PC-9 (cell line): ENCODE measurements at regions not wholly inside any gene's neighbourhood (a gene's known extent, or its start where the extent isn't known, plus 50 kb on each side); places are given as distances from the start of the nearest gene placed in this dataset.

Source experiments
- BruUV-seq: library from RNA; stranded (reverse); fragments of 400-500 nt; replicated peaks from 2 replicates; lab custom pipeline; 2021; lab: Mats Ljungman, UMichigan
- CTCF ChIA-PET: fragments of 300-600 bp; sonication (Branson Sonifier 250); formaldehyde crosslinking; loops from one replicate; lab custom pipeline; 2022; ENCODE audit warnings: antibody characterized with exemption; lab: Charles Lee
- POLR2A ChIA-PET: fragments of 300-600 bp; sonication (Branson Sonifier 250); formaldehyde crosslinking; loops from one replicate; lab custom pipeline; 2022; ENCODE audit warnings: antibody characterized with exemption; ENCODE audit not compliant: unreplicated experiment; lab: Charles Lee
- DNase-seq, 2 experiments: peaks; one replicate each; pipeline versions ENCODE4 v3.0.0 to v3.0.0-alpha.2; 2015 to 2022; ENCODE audit warnings: mixed read lengths in 1 of 2
- H2AFZ ChIP-seq: fragments of 200-600 bp; sonication (generic); 2 replicates; pipeline ENCODE4 v1.8.1; 2017; ENCODE audit warnings: antibody characterized with exemption
- H3F3A ChIP-seq: fragments of 200-600 bp; sonication (generic); 2 replicates; pipeline ENCODE4 v1.8.1; 2017; ENCODE audit warnings: antibody characterized with exemption, mild to moderate bottlenecking, low read depth; ENCODE audit not compliant: insufficient read depth
- H3K27ac ChIP-seq: fragments of 200-600 bp; sonication (generic); 2 replicates; pipeline ENCODE4 v1.6.1; 2016; ENCODE audit warnings: mixed run types
- H3K27me3 ChIP-seq: fragments of 200-600 bp; sonication (generic); 2 replicates; pipeline ENCODE4 v1.6.1; 2016; ENCODE audit warnings: low read depth, mixed run types; ENCODE audit not compliant: insufficient read depth
- H3K36me3 ChIP-seq: fragments of 200-600 bp; sonication (generic); 2 replicates; pipeline ENCODE4 v1.6.1; 2016; ENCODE audit warnings: low read depth, mixed run types
- H3K4me1 ChIP-seq: fragments of 200-600 bp; sonication (generic); replicated peaks from 2 replicates; pipeline ENCODE4 v1.6.1; 2016; ENCODE audit warnings: mixed run types; ENCODE audit not compliant: insufficient read depth
- H3K4me2 ChIP-seq: fragments of 200-600 bp; sonication (generic); 2 replicates; pipeline ENCODE4 v1.6.1; 2017; ENCODE audit warnings: mixed run types
- H3K4me3 ChIP-seq: fragments of 200-600 bp; sonication (generic); 2 replicates; pipeline ENCODE4 v1.6.1; 2016; ENCODE audit warnings: mixed run types
- H3K79me2 ChIP-seq: fragments of 200-600 bp; sonication (generic); 2 replicates; pipeline ENCODE4 v1.6.1; 2017; ENCODE audit warnings: low read depth, mixed run types
- H3K9me2 ChIP-seq: fragments of 200-600 bp; sonication (generic); 2 replicates; pipeline ENCODE4 v1.8.1; 2017; ENCODE audit warnings: mild to moderate bottlenecking; ENCODE audit not compliant: insufficient read depth
- H3K9me3 ChIP-seq: fragments of 200-600 bp; sonication (generic); 2 replicates; pipeline ENCODE4 v1.8.1; 2016; ENCODE audit warnings: low read depth; ENCODE audit not compliant: insufficient read depth
- H4K20me1 ChIP-seq: fragments of 200-600 bp; sonication (generic); 2 replicates; pipeline ENCODE4 v1.8.1; 2017; ENCODE audit not compliant: insufficient read depth
- EZH2 ChIP-seq: fragments of 200-600 bp; sonication (generic); IDR thresholded peaks from 2 replicates; pipeline ENCODE4 v1.8.0; 2017; ENCODE audit warnings: antibody characterized with exemption, low read depth
- intact Hi-C: fragments of 100-400 bp; cut with micrococcal nuclease; formaldehyde crosslinking; loops from one replicate; pipeline ENCODE4 v1.10.0; 2022; ENCODE audit not compliant: unreplicated experiment
- TF ChIP-seq, protein P1 (sequence below): fragments of 200-600 bp; sonication (generic); conservative IDR thresholded peaks from 2 replicates; pipeline ENCODE4 v1.6.1; 2017; ENCODE audit warnings: mixed run types, antibody characterized with exemption, mild to moderate bottlenecking, moderate library complexity

DNA sequence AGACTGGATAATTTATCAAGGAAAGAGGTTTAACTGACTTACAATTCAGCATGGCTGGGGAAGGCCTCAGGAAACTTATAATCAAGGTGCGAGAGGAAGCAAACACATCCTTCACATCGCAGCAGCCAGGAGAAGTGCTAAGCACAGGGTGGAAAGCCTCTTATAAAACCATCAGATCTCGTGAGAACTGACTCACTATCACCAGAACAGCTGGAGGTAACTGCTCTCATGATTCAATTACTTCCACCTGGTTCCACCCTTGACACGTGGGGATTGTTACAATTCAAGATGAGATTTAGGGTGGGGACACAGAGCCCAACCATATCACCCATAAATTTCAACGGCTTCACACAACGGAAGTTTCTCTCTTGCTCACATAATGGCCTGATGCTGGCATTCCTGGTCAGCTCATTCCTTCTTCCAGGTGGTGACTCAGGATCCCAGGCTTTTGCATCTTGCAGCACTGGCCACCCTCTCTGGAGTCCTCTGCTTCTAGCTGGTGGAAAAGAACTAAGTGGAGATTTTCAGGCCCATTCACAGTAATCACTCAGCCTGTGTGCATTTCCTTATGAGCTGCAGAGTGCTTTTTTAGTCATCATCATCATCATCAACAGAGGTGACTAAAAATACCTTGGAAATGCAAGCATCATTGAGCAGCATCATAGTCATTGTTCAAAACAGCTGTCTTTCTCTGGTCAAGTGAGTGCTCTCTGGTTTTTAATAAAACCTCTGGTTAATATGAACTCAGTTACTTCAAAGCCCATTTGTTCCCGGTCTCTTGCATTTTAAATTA lies 308.1 kb downstream of the SFMBT2 start:
- TF ChIP-seq EZH2, result no peak
- TF ChIP-seq, protein P1, sequence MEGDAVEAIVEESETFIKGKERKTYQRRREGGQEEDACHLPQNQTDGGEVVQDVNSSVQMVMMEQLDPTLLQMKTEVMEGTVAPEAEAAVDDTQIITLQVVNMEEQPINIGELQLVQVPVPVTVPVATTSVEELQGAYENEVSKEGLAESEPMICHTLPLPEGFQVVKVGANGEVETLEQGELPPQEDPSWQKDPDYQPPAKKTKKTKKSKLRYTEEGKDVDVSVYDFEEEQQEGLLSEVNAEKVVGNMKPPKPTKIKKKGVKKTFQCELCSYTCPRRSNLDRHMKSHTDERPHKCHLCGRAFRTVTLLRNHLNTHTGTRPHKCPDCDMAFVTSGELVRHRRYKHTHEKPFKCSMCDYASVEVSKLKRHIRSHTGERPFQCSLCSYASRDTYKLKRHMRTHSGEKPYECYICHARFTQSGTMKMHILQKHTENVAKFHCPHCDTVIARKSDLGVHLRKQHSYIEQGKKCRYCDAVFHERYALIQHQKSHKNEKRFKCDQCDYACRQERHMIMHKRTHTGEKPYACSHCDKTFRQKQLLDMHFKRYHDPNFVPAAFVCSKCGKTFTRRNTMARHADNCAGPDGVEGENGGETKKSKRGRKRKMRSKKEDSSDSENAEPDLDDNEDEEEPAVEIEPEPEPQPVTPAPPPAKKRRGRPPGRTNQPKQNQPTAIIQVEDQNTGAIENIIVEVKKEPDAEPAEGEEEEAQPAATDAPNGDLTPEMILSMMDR, result no peak
- Histone ChIP-seq H3K36me3 (no peaks in the 10 kb centered on the region), H3K27me3 (peaks cover 11% of the 10 kb centered on the region; the same call in 1 of the 2 replicates), H3K4me3 (no peak overlapping the region), H3K27ac (no peak overlapping the region), H3F3A (no peaks in the 10 kb centered on the region), H2AFZ (no peak overlapping the region), H3K4me2 (no peak overlapping the region), H3K4me1 (no peaks in the 10 kb centered on the region), H3K9me3 (no peaks in the 10 kb centered on the region), H4K20me1 (no peaks in the 10 kb centered on the region), H3K79me2 (no peaks in the 10 kb centered on the region), H3K9me2 (no peaks in the 10 kb centered on the region)
- POLR2A ChIA-PET, result no interaction called here
- no peak for DNase-seq
- CTCF ChIA-PET, result no interaction called here
- no TSS peak for BruUV-seq
- intact Hi-C loops, result no loop called here

DNA sequence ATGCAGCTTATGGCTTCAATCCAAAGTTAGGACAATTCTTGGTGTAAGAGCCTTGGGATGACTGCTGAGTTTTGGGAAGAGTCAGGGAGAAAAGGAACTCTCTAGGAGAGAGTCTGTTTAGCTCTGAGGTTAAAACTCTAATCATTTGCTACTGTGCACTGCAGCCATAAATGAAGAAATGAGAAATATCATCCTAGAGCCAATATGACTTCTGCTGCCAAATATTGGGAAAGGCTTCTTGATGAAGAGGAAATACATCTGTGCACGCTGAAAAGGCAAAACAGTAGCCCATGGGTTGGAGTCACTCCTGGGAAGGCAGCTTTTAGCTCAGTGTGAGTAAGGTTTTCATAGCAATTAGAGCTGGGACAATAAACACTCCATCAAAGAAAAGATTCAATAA lies 308.8 kb downstream of the SFMBT2 start:
- Histone ChIP-seq H3K36me3 (no peaks in the 10 kb centered on the region), H3K9me2 (no peaks in the 10 kb centered on the region), H3K9me3 (no peaks in the 10 kb centered on the region), H2AFZ (no peak overlapping the region), H3F3A (no peaks in the 10 kb centered on the region), H4K20me1 (no peaks in the 10 kb centered on the region), H3K4me3 (no peak overlapping the region), H3K4me2 (no peak overlapping the region), H3K4me1 (no peaks in the 10 kb centered on the region), H3K27ac (no peak overlapping the region), H3K79me2 (no peaks in the 10 kb centered on the region), H3K27me3 (peaks cover 17% of the 10 kb centered on the region; the same call in 1 of the 2 replicates)
- DNase-seq, result no peak
- intact Hi-C loops, result no loop called here
- TF ChIP-seq, protein P1, result no peak
- no peak for TF ChIP-seq EZH2
- ChIA-PET CTCF (no interaction called here), POLR2A (no interaction called here)
- no TSS peak for BruUV-seq

DNA sequence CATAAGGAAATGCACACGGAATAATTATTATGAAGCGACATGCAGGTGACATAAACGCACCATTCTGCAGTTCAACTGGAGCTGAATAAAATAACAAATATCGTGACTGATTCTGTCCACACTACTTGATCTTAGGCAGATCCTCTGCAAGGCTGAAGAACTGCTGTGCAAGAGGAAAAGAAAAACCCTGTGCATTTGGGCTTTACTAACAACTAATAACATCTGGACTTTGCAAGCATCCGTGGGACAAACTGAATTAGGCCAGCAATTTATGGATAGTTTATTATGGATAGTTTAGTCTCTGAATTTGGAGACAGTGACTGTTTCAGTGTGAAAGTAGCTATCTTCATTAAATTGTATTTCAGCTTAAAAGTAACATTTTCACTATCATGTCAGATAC lies 309.4 kb downstream of the SFMBT2 start:
- TF ChIP-seq, protein P1, result no peak
- no peak for TF ChIP-seq EZH2
- Histone ChIP-seq H2AFZ (no peak overlapping the region), H3K27ac (no peak overlapping the region), H3K79me2 (no peaks in the 10 kb centered on the region), H4K20me1 (no peaks in the 10 kb centered on the region), H3K9me3 (no peaks in the 10 kb centered on the region), H3F3A (no peaks in the 10 kb centered on the region), H3K36me3 (no peaks in the 10 kb centered on the region), H3K9me2 (no peaks in the 10 kb centered on the region), H3K4me2 (no peak overlapping the region), H3K4me3 (no peak overlapping the region), H3K4me1 (no peaks in the 10 kb centered on the region), H3K27me3 (peaks cover 20% of the 10 kb centered on the region; the same call in 1 of the 2 replicates)
- no peak for DNase-seq
- POLR2A ChIA-PET, result no interaction called here
- CTCF ChIA-PET, result no interaction called here
- BruUV-seq, result no TSS peak
- intact Hi-C loops, result no loop called here
